ENCODE measurements at regions not wholly inside any gene's neighbourhood (a gene's known extent, or its start where the extent isn't known, plus 50 kb on each side); places are given as distances from the start of the nearest gene placed in this dataset.
"Not testable (repeated sequence)": the region's sequence is repeated elsewhere in the genome, so short reads cannot be mapped to it uniquely, and the experiment has no call there.

- TF ChIP-seq, protein P1, sequence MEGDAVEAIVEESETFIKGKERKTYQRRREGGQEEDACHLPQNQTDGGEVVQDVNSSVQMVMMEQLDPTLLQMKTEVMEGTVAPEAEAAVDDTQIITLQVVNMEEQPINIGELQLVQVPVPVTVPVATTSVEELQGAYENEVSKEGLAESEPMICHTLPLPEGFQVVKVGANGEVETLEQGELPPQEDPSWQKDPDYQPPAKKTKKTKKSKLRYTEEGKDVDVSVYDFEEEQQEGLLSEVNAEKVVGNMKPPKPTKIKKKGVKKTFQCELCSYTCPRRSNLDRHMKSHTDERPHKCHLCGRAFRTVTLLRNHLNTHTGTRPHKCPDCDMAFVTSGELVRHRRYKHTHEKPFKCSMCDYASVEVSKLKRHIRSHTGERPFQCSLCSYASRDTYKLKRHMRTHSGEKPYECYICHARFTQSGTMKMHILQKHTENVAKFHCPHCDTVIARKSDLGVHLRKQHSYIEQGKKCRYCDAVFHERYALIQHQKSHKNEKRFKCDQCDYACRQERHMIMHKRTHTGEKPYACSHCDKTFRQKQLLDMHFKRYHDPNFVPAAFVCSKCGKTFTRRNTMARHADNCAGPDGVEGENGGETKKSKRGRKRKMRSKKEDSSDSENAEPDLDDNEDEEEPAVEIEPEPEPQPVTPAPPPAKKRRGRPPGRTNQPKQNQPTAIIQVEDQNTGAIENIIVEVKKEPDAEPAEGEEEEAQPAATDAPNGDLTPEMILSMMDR (IDR thresholded peaks at IDR 0.05; ENCODE audit: low read depth, low read length): no peak
- H3K4me3 ChIP-seq (ENCODE audit: low read depth, low read length): no peak overlapping the region
- DNase-seq (ENCODE audit: low read depth, low spot score): no peak
- in situ Hi-C loops (cut with HindIII; ENCODE audit: low sequenced_read_pairs): no loop called here
Measured at GRCh38 chr5:33092719-33093118, 348.0 kb upstream of the TARS1 start.

- H3K4me3 ChIP-seq (ENCODE audit: low read depth, low read length): no peak overlapping the region
- in situ Hi-C loops (cut with HindIII; ENCODE audit: low sequenced_read_pairs): no loop called here
- peak; percentile 63 for DNase-seq (ENCODE audit: low read depth, low spot score)
- TF ChIP-seq, protein P1 (IDR thresholded peaks at IDR 0.05; ENCODE audit: low read depth, low read length): no peak
Measured at GRCh38 chr5:33102551-33102950, 338.2 kb upstream of the TARS1 start.

- in situ Hi-C loops (cut with HindIII; ENCODE audit: low sequenced_read_pairs): no loop called here
- TF ChIP-seq, protein P1 (IDR thresholded peaks at IDR 0.05; ENCODE audit: low read depth, low read length): no peak
- peak; percentile 74 for DNase-seq (ENCODE audit: low read depth, low spot score)
- no peak overlapping the region for H3K4me3 ChIP-seq (ENCODE audit: low read depth, low read length)
Measured at GRCh38 chr5:33105521-33105941, 335.2 kb upstream of the TARS1 start.

- in situ Hi-C loops (cut with HindIII; ENCODE audit: low sequenced_read_pairs); H3K4me3 ChIP-seq (ENCODE audit: low read depth, low read length): not testable (repeated sequence)
- peak; percentile 28 for DNase-seq (ENCODE audit: low read depth, low spot score)
Measured at GRCh38 chr5:33110496-33110895, 330.3 kb upstream of the TARS1 start.

GRCh38 chr5:33114361-33114760, 326.4 kb upstream of the TARS1 start:
- in situ Hi-C loops (cut with HindIII; ENCODE audit: low sequenced_read_pairs): no loop called here
- H3K4me3 ChIP-seq (ENCODE audit: low read depth, low read length): no peak overlapping the region
- TF ChIP-seq, protein P1 (IDR thresholded peaks at IDR 0.05; ENCODE audit: low read depth, low read length): no peak
- no peak for DNase-seq (ENCODE audit: low read depth, low spot score)

DNA sequence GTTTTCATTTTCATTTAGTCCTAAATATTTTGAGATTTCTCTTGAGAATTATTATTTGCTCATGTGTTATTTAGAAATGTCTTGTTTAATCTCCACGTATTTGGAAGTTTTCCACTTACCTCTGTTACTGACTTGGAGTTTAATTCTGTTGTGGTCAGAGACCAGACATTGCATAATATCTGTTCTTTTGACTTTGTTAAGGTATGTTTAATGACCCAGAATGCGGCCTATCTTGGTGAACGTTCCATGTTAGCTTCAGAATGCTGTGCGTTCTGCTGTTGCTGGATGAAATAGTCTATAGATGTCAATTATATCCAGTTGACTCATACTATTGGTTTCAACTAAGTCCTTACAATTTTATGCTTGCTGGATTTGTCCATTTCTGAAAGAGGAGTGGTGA, 325.3 kb upstream of the TARS1 start:
- no peak for DNase-seq (ENCODE audit: low read depth, low spot score)
- in situ Hi-C loops (cut with HindIII; ENCODE audit: low sequenced_read_pairs): no loop called here
- H3K4me3 ChIP-seq (ENCODE audit: low read depth, low read length): no peak overlapping the region

DNA sequence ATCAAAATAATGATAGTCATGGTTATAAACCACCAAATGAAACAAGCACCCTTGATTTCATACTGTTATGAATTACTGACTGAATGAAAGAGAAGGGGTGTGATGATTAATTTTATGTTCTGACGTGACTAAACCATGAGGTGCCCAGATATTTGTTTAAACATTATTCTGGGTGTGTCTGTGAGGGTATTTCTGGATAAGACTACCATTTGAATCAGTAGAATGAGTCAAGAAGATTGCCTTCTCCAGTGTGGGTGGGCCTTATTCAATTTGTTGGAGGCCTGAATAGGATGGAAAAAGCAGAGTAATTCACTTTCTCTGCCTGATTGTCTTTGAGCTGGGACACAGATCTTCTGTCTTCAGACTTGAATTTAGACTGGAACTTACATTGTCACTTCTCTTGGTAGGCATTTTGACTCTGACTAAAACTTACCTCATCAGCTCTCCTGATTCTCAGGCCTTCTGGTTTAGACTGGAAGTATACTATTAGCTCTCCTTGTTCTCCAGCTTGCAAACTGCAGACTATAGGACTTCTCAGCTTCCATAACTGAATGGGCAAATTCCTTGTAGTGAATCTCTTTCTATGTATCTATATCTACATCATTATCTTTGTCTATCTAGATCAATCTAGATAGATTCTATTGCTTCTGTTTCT, 321.9 kb upstream of the TARS1 start:
- TF ChIP-seq, protein P1 (IDR thresholded peaks at IDR 0.05; ENCODE audit: low read depth, low read length): no peak
- no peak for DNase-seq (ENCODE audit: low read depth, low spot score)
- in situ Hi-C loops (cut with HindIII; ENCODE audit: low sequenced_read_pairs): no loop called here
- H3K4me3 ChIP-seq (ENCODE audit: low read depth, low read length): no peak overlapping the region

More for the DNA sequence above, 325.3 kb upstream of the TARS1 start:
- TF ChIP-seq, protein P1 (IDR thresholded peaks at IDR 0.05; ENCODE audit: low read depth, low read length): no peak
